ENCODE measurements at regions not wholly inside any gene's neighbourhood (a gene's known extent, or its start where the extent isn't known, plus 50 kb on each side); places are given as distances from the start of the nearest gene placed in this dataset.

DNA sequence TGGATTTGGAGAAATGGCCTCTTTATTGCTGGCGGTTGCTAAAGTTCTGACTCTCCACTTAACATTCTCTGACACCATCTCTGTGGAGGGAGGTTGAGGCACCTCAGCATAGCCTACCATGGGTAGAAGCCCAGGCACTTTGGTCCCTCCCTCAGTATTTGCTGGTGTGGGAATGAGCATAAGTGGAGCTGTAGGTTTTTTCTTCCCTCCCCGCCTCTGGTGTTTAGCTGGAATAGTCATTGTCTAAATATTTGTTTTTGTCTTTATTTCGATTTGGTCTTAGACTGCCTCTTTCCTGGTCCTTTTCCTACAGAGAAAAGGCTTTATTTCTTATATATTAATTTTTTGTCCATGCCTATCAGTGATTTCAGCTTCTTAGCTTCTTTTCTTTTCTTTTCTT is 203.4 kb upstream of the AGR3 start:
- Histone ChIP-seq H3K27ac (ENCODE audit: control insufficient read depth, insufficient read depth, low read length) (no peak overlapping the region), H3K27me3 (ENCODE audit: control insufficient read depth, extremely low read depth, insufficient read depth, low read length) (no peaks in the 10 kb centered on the region)

DNA sequence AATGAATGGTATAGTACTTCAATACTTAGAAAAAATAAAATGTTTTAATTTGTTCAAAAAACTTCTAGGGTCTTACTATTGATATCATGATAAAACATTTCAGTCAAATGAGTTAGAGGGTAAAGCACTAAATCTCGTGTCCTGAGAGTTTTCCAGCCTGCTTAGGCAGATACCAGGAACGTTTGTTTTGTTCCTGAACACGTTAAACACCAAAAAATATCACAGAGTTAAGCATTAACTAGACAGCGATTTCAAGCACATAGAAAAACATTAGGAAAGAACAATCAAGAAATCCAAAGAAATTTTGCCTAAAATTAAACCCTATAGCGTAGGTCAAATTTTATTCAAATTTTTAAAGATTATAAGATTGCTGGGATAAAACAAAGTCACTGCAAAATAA is 204.6 kb upstream of the AGR3 start:
- Histone ChIP-seq H3K36me3 (ENCODE audit: control insufficient read depth in 2 of 2, extremely low read depth in 1 of 2, insufficient read depth in 2 of 2, low read length in 2 of 2) (no peaks in the 10 kb centered on the region), H3K9me3 (ENCODE audit: control insufficient read depth, low read depth, low read length) (no peaks in the 10 kb centered on the region), H2AFZ (ENCODE audit: control insufficient read depth, low read length) (no peak overlapping the region), H3K4me2 (ENCODE audit: control insufficient read depth, extremely low read depth, insufficient read depth, low read depth, low read length) (no peak overlapping the region), H4K20me1 (ENCODE audit: control insufficient read depth, extremely low read depth, insufficient read depth, low read length) (no peaks in the 10 kb centered on the region), H3K9me1 (ENCODE audit: control insufficient read depth, extremely low read depth, insufficient read depth, low read length) (no peaks in the 10 kb centered on the region), H3K79me2 (ENCODE audit: control insufficient read depth, insufficient read depth, low read length) (no peaks in the 10 kb centered on the region), H3K4me3 (ENCODE audit: control insufficient read depth in 2 of 3, extremely low read depth in 1 of 3, insufficient read depth in 2 of 3, low read depth in 1 of 3, low read length in 3 of 3) (no peak overlapping the region), H3K4me1 (ENCODE audit: control insufficient read depth, extremely low read depth, insufficient read depth, low read length) (peaks cover 9% of the 10 kb centered on the region), H3K27me3 (ENCODE audit: control insufficient read depth, extremely low read depth, insufficient read depth, low read length) (no peaks in the 10 kb centered on the region), H3K9ac (ENCODE audit: control insufficient read depth, extremely low read depth, insufficient read depth, low read length) (no peak overlapping the region), H3K27ac (ENCODE audit: control insufficient read depth, insufficient read depth, low read length) (no peak overlapping the region)
- no peak for DNase-seq (ENCODE audit: low read depth, low spot score)
- FAIRE-seq = no peak
- no peak for TF ChIP-seq EZH2 (IDR thresholded peaks at IDR 0.05; ENCODE audit: low read length)
- dilution Hi-C loops (cut with MboI; ENCODE audit: extremely low pct_ligation_motif_present, low sequenced_read_pairs) = no loop called here

More for the DNA sequence above, 203.4 kb upstream of the AGR3 start:
- no peaks in the 10 kb centered on the region for H3K9me1 ChIP-seq (ENCODE audit: control insufficient read depth, extremely low read depth, insufficient read depth, low read length)
- H3K36me3 ChIP-seq (ENCODE audit: control insufficient read depth in 2 of 2, extremely low read depth in 1 of 2, insufficient read depth in 2 of 2, low read length in 2 of 2) = no peaks in the 10 kb centered on the region
- no peaks in the 10 kb centered on the region for H3K79me2 ChIP-seq (ENCODE audit: control insufficient read depth, insufficient read depth, low read length)
- DNase-seq (ENCODE audit: low read depth, low spot score) (no peak), FAIRE-seq (no peak)
- no peak overlapping the region for H2AFZ ChIP-seq (ENCODE audit: control insufficient read depth, low read length)
- H3K9me3 ChIP-seq (ENCODE audit: control insufficient read depth, low read depth, low read length) = no peaks in the 10 kb centered on the region
- H3K4me2 ChIP-seq (ENCODE audit: control insufficient read depth, extremely low read depth, insufficient read depth, low read depth, low read length) = no peak overlapping the region
- TF ChIP-seq EZH2 (IDR thresholded peaks at IDR 0.05; ENCODE audit: low read length) = no peak
- TF ChIP-seq, protein P1, sequence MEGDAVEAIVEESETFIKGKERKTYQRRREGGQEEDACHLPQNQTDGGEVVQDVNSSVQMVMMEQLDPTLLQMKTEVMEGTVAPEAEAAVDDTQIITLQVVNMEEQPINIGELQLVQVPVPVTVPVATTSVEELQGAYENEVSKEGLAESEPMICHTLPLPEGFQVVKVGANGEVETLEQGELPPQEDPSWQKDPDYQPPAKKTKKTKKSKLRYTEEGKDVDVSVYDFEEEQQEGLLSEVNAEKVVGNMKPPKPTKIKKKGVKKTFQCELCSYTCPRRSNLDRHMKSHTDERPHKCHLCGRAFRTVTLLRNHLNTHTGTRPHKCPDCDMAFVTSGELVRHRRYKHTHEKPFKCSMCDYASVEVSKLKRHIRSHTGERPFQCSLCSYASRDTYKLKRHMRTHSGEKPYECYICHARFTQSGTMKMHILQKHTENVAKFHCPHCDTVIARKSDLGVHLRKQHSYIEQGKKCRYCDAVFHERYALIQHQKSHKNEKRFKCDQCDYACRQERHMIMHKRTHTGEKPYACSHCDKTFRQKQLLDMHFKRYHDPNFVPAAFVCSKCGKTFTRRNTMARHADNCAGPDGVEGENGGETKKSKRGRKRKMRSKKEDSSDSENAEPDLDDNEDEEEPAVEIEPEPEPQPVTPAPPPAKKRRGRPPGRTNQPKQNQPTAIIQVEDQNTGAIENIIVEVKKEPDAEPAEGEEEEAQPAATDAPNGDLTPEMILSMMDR (optimal IDR thresholded peaks at IDR 0.05 in 1 of 3, IDR thresholded peaks at IDR 0.05 in 1 of 3, conservative IDR thresholded peaks at IDR 0.05 in 1 of 3; ENCODE audit: extremely low read depth in 1 of 3, insufficient read depth in 2 of 3, low read length in 3 of 3) = no peak
- H3K4me1 ChIP-seq (ENCODE audit: control insufficient read depth, extremely low read depth, insufficient read depth, low read length) = no peaks in the 10 kb centered on the region
- dilution Hi-C loops (cut with MboI; ENCODE audit: extremely low pct_ligation_motif_present, low sequenced_read_pairs) = no loop called here
- no peak overlapping the region for H3K4me3 ChIP-seq (ENCODE audit: control insufficient read depth in 2 of 3, extremely low read depth in 1 of 3, insufficient read depth in 2 of 3, low read depth in 1 of 3, low read length in 3 of 3)
- H4K20me1 ChIP-seq (ENCODE audit: control insufficient read depth, extremely low read depth, insufficient read depth, low read length) = no peaks in the 10 kb centered on the region
- H3K9ac ChIP-seq (ENCODE audit: control insufficient read depth, extremely low read depth, insufficient read depth, low read length) = no peak overlapping the region

DNA sequence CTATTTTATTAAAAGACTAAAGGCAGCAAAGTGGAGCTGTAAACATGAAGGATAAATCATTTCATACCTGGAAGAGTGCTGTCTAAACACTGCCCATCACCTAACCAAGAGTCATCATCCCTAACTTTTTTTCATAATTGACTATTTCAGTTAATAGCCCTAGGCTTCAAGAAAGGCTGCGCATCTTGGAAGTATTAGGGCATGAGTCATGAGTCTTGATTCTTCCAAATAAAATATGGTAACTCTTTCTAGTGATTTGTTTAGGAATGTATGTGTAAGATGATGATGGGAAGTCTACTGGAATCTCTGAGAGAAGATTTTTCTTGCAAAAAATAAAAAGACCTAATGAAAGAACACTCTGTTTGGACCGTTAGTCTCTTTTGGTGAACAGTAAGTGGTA is 207.7 kb upstream of the AHR start:
- H4K20me1 ChIP-seq (ENCODE audit: control insufficient read depth, extremely low read depth, insufficient read depth, low read length) = no peaks in the 10 kb centered on the region
- no peaks in the 10 kb centered on the region for H3K9me3 ChIP-seq (ENCODE audit: control insufficient read depth, low read depth, low read length)
- FAIRE-seq = peak; percentile 72
- no peaks in the 10 kb centered on the region for H3K9me1 ChIP-seq (ENCODE audit: control insufficient read depth, extremely low read depth, insufficient read depth, low read length)
- DNase-seq (ENCODE audit: low read depth, low spot score) = peak; percentile 65
- no peak overlapping the region for H3K4me2 ChIP-seq (ENCODE audit: control insufficient read depth, extremely low read depth, insufficient read depth, low read depth, low read length)
- H3K4me3 ChIP-seq (ENCODE audit: control insufficient read depth in 2 of 3, extremely low read depth in 1 of 3, insufficient read depth in 2 of 3, low read depth in 1 of 3, low read length in 3 of 3) = no peak overlapping the region
- H3K27me3 ChIP-seq (ENCODE audit: control insufficient read depth, extremely low read depth, insufficient read depth, low read length) = no peaks in the 10 kb centered on the region
- H3K79me2 ChIP-seq (ENCODE audit: control insufficient read depth, insufficient read depth, low read length) = no peaks in the 10 kb centered on the region
- no peak overlapping the region for H2AFZ ChIP-seq (ENCODE audit: control insufficient read depth, low read length)
- H3K4me1 ChIP-seq (ENCODE audit: control insufficient read depth, extremely low read depth, insufficient read depth, low read length) = peaks cover 32% of the 10 kb centered on the region
- no peak for TF ChIP-seq EZH2 (IDR thresholded peaks at IDR 0.05; ENCODE audit: low read length)
- TF ChIP-seq, protein P1 (optimal IDR thresholded peaks at IDR 0.05 in 1 of 3, IDR thresholded peaks at IDR 0.05 in 1 of 3, conservative IDR thresholded peaks at IDR 0.05 in 1 of 3; ENCODE audit: extremely low read depth in 1 of 3, insufficient read depth in 2 of 3, low read length in 3 of 3) = no peak
- H3K36me3 ChIP-seq (ENCODE audit: control insufficient read depth in 2 of 2, extremely low read depth in 1 of 2, insufficient read depth in 2 of 2, low read length in 2 of 2) = no peaks in the 10 kb centered on the region
- no peak overlapping the region for H3K9ac ChIP-seq (ENCODE audit: control insufficient read depth, extremely low read depth, insufficient read depth, low read length)
- H3K27ac ChIP-seq (ENCODE audit: control insufficient read depth, insufficient read depth, low read length) = no peak overlapping the region
- dilution Hi-C loops (cut with MboI; ENCODE audit: extremely low pct_ligation_motif_present, low sequenced_read_pairs) = no loop called here

Measured in keratinocyte (primary cell).